ENCODE measurements at regions not wholly inside any gene's neighbourhood (a gene's known extent, or its start where the extent isn't known, plus 50 kb on each side); places are given as distances from the start of the nearest gene placed in this dataset.

DNA sequence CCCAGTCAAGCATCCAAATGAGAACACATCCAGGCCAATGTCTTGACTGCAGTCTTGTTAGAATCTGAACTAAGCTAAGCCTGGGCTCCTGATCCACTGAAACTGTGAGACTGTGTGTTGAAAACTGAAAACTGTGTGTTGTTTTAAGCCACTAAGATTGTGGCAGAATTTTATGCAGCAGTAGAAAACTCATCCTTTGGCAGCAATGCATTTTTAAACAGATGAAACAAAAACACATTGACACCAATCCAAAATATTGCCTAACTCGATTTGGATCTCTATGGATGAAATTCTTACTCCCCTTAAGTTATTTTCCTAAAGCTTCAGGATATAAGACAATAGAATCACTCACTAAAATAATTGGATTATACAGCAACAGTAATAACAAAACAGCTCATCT is 202.3 kb upstream of the KLF12 start:
- Histone ChIP-seq H3K27me3 (ENCODE audit: control insufficient read depth in 1 of 2, insufficient read depth in 2 of 2, low read length in 2 of 2) (no peaks in the 10 kb centered on the region), H3K4me1 (ENCODE audit: insufficient read depth, low read length) (no peaks in the 10 kb centered on the region), H3K9me3 (ENCODE audit: control insufficient read depth in 1 of 2, insufficient read depth in 1 of 2, low read length in 2 of 2) (no peaks in the 10 kb centered on the region), H3K27ac (ENCODE audit: low read depth in 1 of 2, low read length in 2 of 2) (no peak overlapping the region), H3K4me3 (ENCODE audit: low read length) (no peak overlapping the region), H3K36me3 (ENCODE audit: insufficient read depth, low read length) (no peaks in the 10 kb centered on the region)
- Mint-ChIP-seq H3K36me3 (ENCODE audit: low read depth) (peaks cover 9% of the 10 kb centered on the region), H3K4me1 (ENCODE audit: low read depth) (no peaks in the 10 kb centered on the region), H3K27me3 (no peaks in the 10 kb centered on the region), H3K27ac (no peak overlapping the region), H3K9me3 (peaks cover 5% of the 10 kb centered on the region), H3K4me3 (no peak overlapping the region)
- intact Hi-C loops (cut with DNase I, micrococcal nuclease): no loop called here
- DNase-seq (no peak), ATAC-seq (ENCODE audit: poor library complexity) (no peak)
- ChIA-PET CTCF (no interaction called here), POLR2A (no interaction called here)
- TF ChIP-seq, protein P1, sequence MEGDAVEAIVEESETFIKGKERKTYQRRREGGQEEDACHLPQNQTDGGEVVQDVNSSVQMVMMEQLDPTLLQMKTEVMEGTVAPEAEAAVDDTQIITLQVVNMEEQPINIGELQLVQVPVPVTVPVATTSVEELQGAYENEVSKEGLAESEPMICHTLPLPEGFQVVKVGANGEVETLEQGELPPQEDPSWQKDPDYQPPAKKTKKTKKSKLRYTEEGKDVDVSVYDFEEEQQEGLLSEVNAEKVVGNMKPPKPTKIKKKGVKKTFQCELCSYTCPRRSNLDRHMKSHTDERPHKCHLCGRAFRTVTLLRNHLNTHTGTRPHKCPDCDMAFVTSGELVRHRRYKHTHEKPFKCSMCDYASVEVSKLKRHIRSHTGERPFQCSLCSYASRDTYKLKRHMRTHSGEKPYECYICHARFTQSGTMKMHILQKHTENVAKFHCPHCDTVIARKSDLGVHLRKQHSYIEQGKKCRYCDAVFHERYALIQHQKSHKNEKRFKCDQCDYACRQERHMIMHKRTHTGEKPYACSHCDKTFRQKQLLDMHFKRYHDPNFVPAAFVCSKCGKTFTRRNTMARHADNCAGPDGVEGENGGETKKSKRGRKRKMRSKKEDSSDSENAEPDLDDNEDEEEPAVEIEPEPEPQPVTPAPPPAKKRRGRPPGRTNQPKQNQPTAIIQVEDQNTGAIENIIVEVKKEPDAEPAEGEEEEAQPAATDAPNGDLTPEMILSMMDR (IDR thresholded peaks at IDR 0.05): no peak

DNA sequence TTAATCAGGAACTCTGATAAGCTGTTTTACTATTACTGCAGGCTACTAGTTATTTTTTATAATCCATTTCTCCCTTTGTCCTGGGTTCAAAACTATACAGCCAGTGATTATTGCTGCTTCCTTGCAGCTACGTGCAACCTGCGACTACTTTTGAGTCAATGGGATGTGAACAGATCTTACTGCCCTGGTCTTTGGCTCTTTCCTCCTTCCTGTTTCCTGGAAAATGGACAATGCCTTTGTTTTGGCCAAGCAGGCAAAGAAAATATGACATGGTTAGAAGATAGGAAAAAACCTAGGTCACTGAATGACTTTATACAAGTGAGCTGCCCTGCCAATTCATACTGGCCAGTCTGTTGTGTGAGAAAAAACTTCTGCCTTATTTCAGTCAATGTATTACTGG is 201.2 kb upstream of the KLF12 start:
- Mint-ChIP-seq H3K27me3 (no peaks in the 10 kb centered on the region), H3K4me1 (ENCODE audit: low read depth) (no peaks in the 10 kb centered on the region), H3K4me3 (no peak overlapping the region), H3K36me3 (ENCODE audit: low read depth) (peaks cover 5% of the 10 kb centered on the region), H3K27ac (no peak overlapping the region), H3K9me3 (no peaks in the 10 kb centered on the region)
- Histone ChIP-seq H3K27ac (ENCODE audit: low read depth in 1 of 2, low read length in 2 of 2) (no peak overlapping the region), H3K9me3 (ENCODE audit: control insufficient read depth in 1 of 2, insufficient read depth in 1 of 2, low read length in 2 of 2) (no peaks in the 10 kb centered on the region), H3K4me1 (ENCODE audit: insufficient read depth, low read length) (no peaks in the 10 kb centered on the region), H3K36me3 (ENCODE audit: insufficient read depth, low read length) (no peaks in the 10 kb centered on the region), H3K27me3 (ENCODE audit: control insufficient read depth in 1 of 2, insufficient read depth in 2 of 2, low read length in 2 of 2) (no peaks in the 10 kb centered on the region), H3K4me3 (ENCODE audit: low read length) (no peak overlapping the region)
- DNase-seq: no peak
- no peak for ATAC-seq (ENCODE audit: poor library complexity)
- ChIA-PET CTCF (no interaction called here), POLR2A (interaction anchor here (0.7 kb wide), 1 partner anchor 32 kb away, joined by 3 read pairs; no protein-coding TSS in a partner anchor)
- TF ChIP-seq, protein P1 (IDR thresholded peaks at IDR 0.05): no peak
- intact Hi-C loops (cut with DNase I, micrococcal nuclease): no loop called here

DNA sequence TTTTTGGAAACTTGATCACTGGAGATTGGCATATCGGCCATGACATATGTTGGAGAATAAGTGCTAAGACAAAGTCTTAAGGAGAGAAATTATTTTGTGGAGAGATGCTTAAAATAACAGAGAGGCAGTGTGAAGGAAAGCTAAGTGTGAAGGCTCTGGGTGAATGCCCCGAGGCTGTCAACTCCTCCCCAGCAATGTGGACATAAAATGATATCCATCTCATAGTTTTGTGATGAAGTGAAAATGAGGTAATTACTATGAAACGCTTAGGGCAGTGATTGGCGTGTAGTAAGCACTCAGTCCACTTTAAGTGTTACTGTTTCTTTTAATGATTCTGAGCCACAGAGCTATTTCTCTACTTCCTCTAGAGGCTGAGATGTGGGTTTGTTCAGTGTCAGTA is 195.8 kb upstream of the KLF12 start:
- H3K36me3 Mint-ChIP-seq (ENCODE audit: low read depth): no peaks in the 10 kb centered on the region
- H3K27ac Mint-ChIP-seq: no peak overlapping the region
- POLR2A ChIA-PET: interaction anchor here (0.5 kb wide), 1 partner anchor 42 kb away, joined by 3 read pairs; no protein-coding TSS in a partner anchor
- H3K4me1 Mint-ChIP-seq (ENCODE audit: low read depth): no peaks in the 10 kb centered on the region
- Histone ChIP-seq H3K9me3 (ENCODE audit: control insufficient read depth in 1 of 2, insufficient read depth in 1 of 2, low read length in 2 of 2) (no peaks in the 10 kb centered on the region), H3K27me3 (ENCODE audit: control insufficient read depth in 1 of 2, insufficient read depth in 2 of 2, low read length in 2 of 2) (no peaks in the 10 kb centered on the region), H3K4me1 (ENCODE audit: insufficient read depth, low read length) (no peaks in the 10 kb centered on the region), H3K27ac (ENCODE audit: low read depth in 1 of 2, low read length in 2 of 2) (no peak overlapping the region), H3K36me3 (ENCODE audit: insufficient read depth, low read length) (no peaks in the 10 kb centered on the region), H3K4me3 (ENCODE audit: low read length) (no peak overlapping the region)
- TF ChIP-seq, protein P1 (IDR thresholded peaks at IDR 0.05): no peak
- H3K27me3 Mint-ChIP-seq: no peaks in the 10 kb centered on the region
- CTCF ChIA-PET: no interaction called here
- ATAC-seq (ENCODE audit: poor library complexity) (no peak), DNase-seq (no peak)
- H3K4me3 Mint-ChIP-seq: no peak overlapping the region
- H3K9me3 Mint-ChIP-seq: no peaks in the 10 kb centered on the region
- intact Hi-C loops (cut with DNase I, micrococcal nuclease): no loop called here
